Transverse colon (tissue), 4 donors: ENCODE measurements at regions not wholly inside any gene's neighbourhood (a gene's known extent, or its start where the extent isn't known, plus 50 kb on each side); places are given as distances from the start of the nearest gene placed in this dataset.

Experiments
- CTCF ChIP-seq, 5 experiments: fragments of 200-600 bp in 3 of 5; fragments of 450-650 bp in 2 of 5; sonication (generic) in 3 of 5; IDR thresholded peaks; 1 replicate in 2 of 5; 2 replicates in 3 of 5; pipeline ENCODE4 v1.5.1; 2016 to 2017; ENCODE audit warnings: antibody characterized with exemption in 5 of 5, inconsistent platforms in 3 of 5, mild to moderate bottlenecking in 2 of 5, moderate library complexity in 1 of 5
- EP300 ChIP-seq: sonication (generic); formaldehyde crosslinking; IDR thresholded peaks from one replicate; pipeline ENCODE4 v1.6.1; 2017; ENCODE audit warnings: antibody characterized with exemption, low read depth
- POLR2A ChIP-seq: fragments of 450-650 bp; IDR thresholded peaks from one replicate; pipeline ENCODE4 v1.6.1; 2016; ENCODE audit warnings: antibody characterized with exemption, mild to moderate bottlenecking, moderate library complexity
- POLR2AphosphoS5 ChIP-seq, 3 donors: sonication (generic); formaldehyde crosslinking; IDR thresholded peaks; one replicate each; pipeline ENCODE4 v1.6.1; 2016; ENCODE audit warnings: antibody characterized with exemption in 3 of 3

GRCh38 chr5:145010834-145011233, 824.3 kb downstream of the PRELID2 start:
- TF ChIP-seq CTCF (IDR thresholded peaks at IDR 0.05) (no peak), POLR2A (no peak), POLR2AphosphoS5 (IDR thresholded peaks at IDR 0.05) (no peak), EP300 (no peak)
